Suprapubic skin (tissue), 4 donors: ENCODE measurements at regions not wholly inside any gene's neighbourhood (a gene's known extent, or its start where the extent isn't known, plus 50 kb on each side); places are given as distances from the start of the nearest gene placed in this dataset.

Source experiments
- DNase-seq, 2 donors: peaks; one replicate each; pipeline ENCODE4 v3.0.0-alpha.2; 2019; ENCODE audit warnings: low spot score in 2 of 2
- H3K27ac ChIP-seq: fragments of 200-600 bp; sonication (generic); one replicate; pipeline ENCODE4 v1.5.1; 2019
- H3K27me3 ChIP-seq: fragments of 200-600 bp; sonication (generic); one replicate; pipeline ENCODE4 v1.5.1; 2019
- H3K36me3 ChIP-seq: fragments of 200-600 bp; sonication (generic); one replicate; pipeline ENCODE4 v1.5.1; 2019
- H3K4me1 ChIP-seq: fragments of 200-600 bp; sonication (generic); one replicate; pipeline ENCODE4 v1.5.1; 2019
- H3K4me3 ChIP-seq: fragments of 200-600 bp; sonication (generic); one replicate; pipeline ENCODE4 v1.5.1; 2019; ENCODE audit warnings: mild to moderate bottlenecking
- H3K9me3 ChIP-seq: fragments of 200-600 bp; sonication (generic); one replicate; pipeline ENCODE4 v1.5.1; 2019
- CTCF ChIP-seq, 2 donors: fragments of 200-600 bp in 1 of 2; fragments of 450-650 bp in 1 of 2; sonication (generic) in 1 of 2; IDR thresholded peaks; one replicate each; pipeline ENCODE4 v1.5.1; 2016 to 2019; ENCODE audit warnings: antibody characterized with exemption in 2 of 2, mild to moderate bottlenecking in 1 of 2, moderate library complexity in 1 of 2
- EP300 ChIP-seq: sonication (generic); formaldehyde crosslinking; IDR thresholded peaks from one replicate; pipeline ENCODE4 v1.6.1; 2017; ENCODE audit warnings: antibody characterized with exemption
- POLR2A ChIP-seq, 2 donors: fragments of 450-650 bp; IDR thresholded peaks; one replicate each; pipeline ENCODE4 v1.6.1; 2017; ENCODE audit warnings: antibody characterized with exemption in 2 of 2, mild to moderate bottlenecking in 2 of 2, moderate library complexity in 2 of 2
- POLR2AphosphoS5 ChIP-seq, 3 donors: sonication (generic); formaldehyde crosslinking; IDR thresholded peaks; one replicate each; pipeline ENCODE4 v1.6.1; 2017; ENCODE audit warnings: antibody characterized with exemption in 3 of 3
- WGBS: methylation state at CpG from one replicate; pipeline ENCODE4 v1.1.5; 2018; 5-methylcytosine and 5-hydroxymethylcytosine counted together

GRCh38 chr9:78746010-78746409, 449.1 kb downstream of the PSAT1 start:
- H3K27ac ChIP-seq: no peak overlapping the region
- H3K36me3 ChIP-seq: no peaks in the 10 kb centered on the region
- H3K27me3 ChIP-seq: no peaks in the 10 kb centered on the region
- H3K4me1 ChIP-seq: no peaks in the 10 kb centered on the region
- no peak overlapping the region for H3K4me3 ChIP-seq
- no peak for TF ChIP-seq CTCF (IDR thresholded peaks at IDR 0.05)
- TF ChIP-seq POLR2AphosphoS5 (IDR thresholded peaks at IDR 0.05): no peak
- no peak for TF ChIP-seq POLR2A (IDR thresholded peaks at IDR 0.05)
- TF ChIP-seq EP300: no peak
- no peaks in the 10 kb centered on the region for H3K9me3 ChIP-seq
- no peak for DNase-seq
- 58% methylated on average over 3 of the region's 3 CpGs for WGBS

GRCh38 chr9:78753039-78753438, 456.1 kb downstream of the PSAT1 start:
- no peak for DNase-seq
- no peak overlapping the region for H3K27ac ChIP-seq
- no peaks in the 10 kb centered on the region for H3K4me1 ChIP-seq
- H3K27me3 ChIP-seq: no peaks in the 10 kb centered on the region
- TF ChIP-seq POLR2A (IDR thresholded peaks at IDR 0.05) (no peak), CTCF (IDR thresholded peaks at IDR 0.05) (no peak), EP300 (no peak), POLR2AphosphoS5 (IDR thresholded peaks at IDR 0.05) (no peak)
- no peaks in the 10 kb centered on the region for H3K36me3 ChIP-seq
- H3K9me3 ChIP-seq: no peaks in the 10 kb centered on the region
- no peak overlapping the region for H3K4me3 ChIP-seq

GRCh38 chr9:78756813-78757510, 460.0 kb downstream of the PSAT1 start:
- Histone ChIP-seq H3K4me1 (no peaks in the 10 kb centered on the region), H3K9me3 (no peaks in the 10 kb centered on the region), H3K36me3 (no peaks in the 10 kb centered on the region), H3K4me3 (no peak overlapping the region), H3K27ac (no peak overlapping the region), H3K27me3 (no peaks in the 10 kb centered on the region)
- WGBS: 83% methylated on average over 7 of the region's 7 CpGs
- no peak for DNase-seq
- TF ChIP-seq CTCF (IDR thresholded peaks at IDR 0.05) (no peak), EP300 (no peak), POLR2A (IDR thresholded peaks at IDR 0.05) (no peak), POLR2AphosphoS5 (IDR thresholded peaks at IDR 0.05) (no peak)

- TF ChIP-seq POLR2A (IDR thresholded peaks at IDR 0.05) (no peak), CTCF (IDR thresholded peaks at IDR 0.05) (no peak), EP300 (no peak), POLR2AphosphoS5 (IDR thresholded peaks at IDR 0.05) (no peak)
- H3K27ac ChIP-seq: no peak overlapping the region
- H3K9me3 ChIP-seq: no peaks in the 10 kb centered on the region
- no peak overlapping the region for H3K4me3 ChIP-seq
- 98% methylated on average over 4 of the region's 4 CpGs for WGBS
- DNase-seq: no peak
- no peaks in the 10 kb centered on the region for H3K27me3 ChIP-seq
- H3K36me3 ChIP-seq: no peaks in the 10 kb centered on the region
- no peaks in the 10 kb centered on the region for H3K4me1 ChIP-seq
Measured at GRCh38 chr9:78763424-78763823, 466.5 kb downstream of the PSAT1 start.

GRCh38 chr9:78765861-78766260, 468.9 kb downstream of the PSAT1 start:
- no peaks in the 10 kb centered on the region for H3K36me3 ChIP-seq
- no peak for DNase-seq

More at GRCh38 chr9:78765861-78766260, 468.9 kb downstream of the PSAT1 start:
- WGBS: 84% methylated on average over 4 of the region's 4 CpGs
- Histone ChIP-seq H3K27me3 (no peaks in the 10 kb centered on the region), H3K4me1 (no peaks in the 10 kb centered on the region), H3K9me3 (no peaks in the 10 kb centered on the region), H3K4me3 (no peak overlapping the region), H3K27ac (no peak overlapping the region)
- TF ChIP-seq CTCF (IDR thresholded peaks at IDR 0.05): no peak
- no peak for TF ChIP-seq POLR2AphosphoS5 (IDR thresholded peaks at IDR 0.05)
- no peak for TF ChIP-seq POLR2A (IDR thresholded peaks at IDR 0.05)
- no peak for TF ChIP-seq EP300
